Astrocyte of the cerebellum (primary cell): ENCODE measurements at regions not wholly inside any gene's neighbourhood (a gene's known extent, or its start where the extent isn't known, plus 50 kb on each side); places are given as distances from the start of the nearest gene placed in this dataset.
"Not testable (repeated sequence)": the region's sequence is repeated elsewhere in the genome, so short reads cannot be mapped to it uniquely, and the experiment has no call there.

ENCODE experiments used
- DNase-seq: peaks from one replicate; pipeline ENCODE4 v3.0.0-alpha.2; 2011; ENCODE audit warnings: low read depth
- H3K4me3 ChIP-seq: 2 replicates; pipeline ENCODE4 v1.5.1; 2011; ENCODE audit warnings: mild to moderate bottlenecking, low read depth, low read length, moderate library complexity
- CTCF ChIP-seq: IDR thresholded peaks from 2 replicates; pipeline ENCODE4 v1.5.1; 2012; ENCODE audit warnings: low read length, low read depth, moderate library complexity, mild to moderate bottlenecking; ENCODE audit errors: missing control alignments
- in situ Hi-C: cut with HindIII; loops from 2 replicates; pipeline ENCODE4 v1.10.0; 2017; ENCODE audit warnings: low sequenced_read_pairs

- no peak for TF ChIP-seq CTCF
- no peak for DNase-seq
- in situ Hi-C loops: no loop called here
- H3K4me3 ChIP-seq: no peak overlapping the region
These were observed 299.8 kb upstream of the POM121L12 start for GRCh38 chr7:52735656-52736055.

GRCh38 chr7:52728683-52729082 lies 306.8 kb upstream of the POM121L12 start:
- DNase-seq, in situ Hi-C loops, H3K4me3 ChIP-seq: not testable (repeated sequence)

- TF ChIP-seq CTCF: no peak
- in situ Hi-C loops: no loop called here
- no peak overlapping the region for H3K4me3 ChIP-seq
- no peak for DNase-seq
These were observed 307.8 kb upstream of the POM121L12 start for GRCh38 chr7:52727632-52728031.

- DNase-seq: no peak
- in situ Hi-C loops: no loop called here
- no peak for TF ChIP-seq CTCF
These were observed 308.4 kb upstream of the POM121L12 start for GRCh38 chr7:52726986-52727385.

GRCh38 chr7:52726493-52726892 lies 308.9 kb upstream of the POM121L12 start:
- H3K4me3 ChIP-seq: no peak overlapping the region
- peak; percentile 37 for DNase-seq
- no peak for TF ChIP-seq CTCF
- in situ Hi-C loops: no loop called here

More at GRCh38 chr7:52726986-52727385, 308.4 kb upstream of the POM121L12 start:
- H3K4me3 ChIP-seq: no peak overlapping the region

GRCh38 chr7:52723606-52724005 lies 311.8 kb upstream of the POM121L12 start:
- in situ Hi-C loops: no loop called here
- no peak for TF ChIP-seq CTCF
- DNase-seq: no peak
- no peak overlapping the region for H3K4me3 ChIP-seq

- TF ChIP-seq CTCF: no peak
- in situ Hi-C loops: no loop called here
- DNase-seq: no peak
- no peak overlapping the region for H3K4me3 ChIP-seq
These were observed 314.6 kb upstream of the POM121L12 start for GRCh38 chr7:52720856-52721255.
